Testis (tissue), 2 donors: ENCODE measurements at regions not wholly inside any gene's neighbourhood (a gene's known extent, or its start where the extent isn't known, plus 50 kb on each side); places are given as distances from the start of the nearest gene placed in this dataset.
A peak's percentile ranks its signal among the peaks of the same experiment; 100 is the strongest.

Experiments used
- DNase-seq: peaks from one replicate; pipeline ENCODE4 v3.0.0-alpha.2; 2019
- H3K27ac ChIP-seq, 2 donors: fragments of 200-600 bp; sonication (generic); one replicate each; pipeline ENCODE4 v1.5.1; 2019
- H3K27me3 ChIP-seq: fragments of 200-600 bp; sonication (generic); one replicate; pipeline ENCODE4 v1.5.1; 2019
- H3K36me3 ChIP-seq: fragments of 200-600 bp; sonication (generic); one replicate; pipeline ENCODE4 v1.5.1; 2017; ENCODE audit warnings: low read depth; ENCODE audit errors: missing control alignments
- H3K4me1 ChIP-seq: fragments of 200-600 bp; sonication (generic); one replicate; pipeline ENCODE4 v1.5.1; 2019
- H3K4me3 ChIP-seq, 2 donors: fragments of 200-600 bp; sonication (generic); one replicate each; pipeline ENCODE4 v1.5.1; 2017 to 2019
- H3K9me3 ChIP-seq: fragments of 200-600 bp; sonication (generic); one replicate; pipeline ENCODE4 v1.5.1; 2017
- CTCF ChIP-seq, 3 experiments: fragments of 450-650 bp in 2 of 3; fragments of 200-600 bp in 1 of 3; sonication (generic) in 1 of 3; IDR thresholded peaks; one replicate each; pipeline ENCODE4 v1.5.1; 2016 to 2019; ENCODE audit warnings: antibody characterized with exemption in 3 of 3, mild to moderate bottlenecking in 2 of 3, moderate library complexity in 1 of 3
- POLR2A ChIP-seq: fragments of 450-650 bp; IDR thresholded peaks from one replicate; pipeline ENCODE4 v1.6.1; 2017; ENCODE audit warnings: antibody characterized with exemption, mild to moderate bottlenecking, moderate library complexity
- WGBS, 2 donors: methylation state at CpG; one replicate each; pipeline ENCODE4 v1.1.5; 2018; 5-methylcytosine and 5-hydroxymethylcytosine counted together
- intact Hi-C: fragments of 100-400 bp; cut with DNase I; formaldehyde crosslinking; loops from one replicate; pipeline ENCODE4 v1.15.1; 2023; ENCODE audit warnings: low total_unique reads

- no peaks in the 10 kb centered on the region for H3K9me3 ChIP-seq
- H3K27me3 ChIP-seq, result no peaks in the 10 kb centered on the region
- H3K4me1 ChIP-seq, result no peaks in the 10 kb centered on the region
- intact Hi-C loops, result no loop called here
- H3K36me3 ChIP-seq, result no peaks in the 10 kb centered on the region
- no peak overlapping the region for H3K4me3 ChIP-seq
- no peak for TF ChIP-seq CTCF (IDR thresholded peaks at IDR 0.05)
- TF ChIP-seq POLR2A, result no peak
- no peak for DNase-seq
- no peak overlapping the region for H3K27ac ChIP-seq
- 87 to 90% methylated on average over 1 of the region's 1 CpG for WGBS, 2 donors
Observed at GRCh38 chr18:53629337-53629736, 595.1 kb downstream of the MBD2 start.

- intact Hi-C loops, result no loop called here
- no peak for TF ChIP-seq CTCF (IDR thresholded peaks at IDR 0.05)
- TF ChIP-seq POLR2A, result no peak
- WGBS, 2 donors, result 67 to 69% methylated on average over 17 to 25 of the region's 25 CpGs
Observed at GRCh38 chr18:53625997-53626599, 598.4 kb downstream of the MBD2 start.

GRCh38 chr18:53610957-53611356, 613.5 kb downstream of the MBD2 start:
- TF ChIP-seq CTCF (IDR thresholded peaks at IDR 0.05) (no peak), POLR2A (no peak)
- H3K9me3 ChIP-seq, result no peaks in the 10 kb centered on the region
- intact Hi-C loops, result no loop called here
- no peak for DNase-seq
- no peak overlapping the region for H3K27ac ChIP-seq
- no peaks in the 10 kb centered on the region for H3K36me3 ChIP-seq
- no peaks in the 10 kb centered on the region for H3K4me1 ChIP-seq
- no peaks in the 10 kb centered on the region for H3K27me3 ChIP-seq
- 88 to 96% methylated on average over 1 of the region's 1 CpG for WGBS, 2 donors
- no peak overlapping the region for H3K4me3 ChIP-seq

More at GRCh38 chr18:53625997-53626599, 598.4 kb downstream of the MBD2 start:
- H3K27ac ChIP-seq, result no peak overlapping the region
- no peaks in the 10 kb centered on the region for H3K27me3 ChIP-seq
- H3K36me3 ChIP-seq, result no peaks in the 10 kb centered on the region
- no peaks in the 10 kb centered on the region for H3K9me3 ChIP-seq
- H3K4me1 ChIP-seq, result no peaks in the 10 kb centered on the region
- peak; percentile 22 for DNase-seq
- H3K4me3 ChIP-seq, result peak overlapping the region; percentile 24 to 45

- DNase-seq, result no peak
- H3K4me1 ChIP-seq, result no peaks in the 10 kb centered on the region
- H3K4me3 ChIP-seq, result no peak overlapping the region
- H3K9me3 ChIP-seq, result no peaks in the 10 kb centered on the region
- no peaks in the 10 kb centered on the region for H3K27me3 ChIP-seq
- TF ChIP-seq CTCF (IDR thresholded peaks at IDR 0.05) (no peak), POLR2A (no peak)
- no peaks in the 10 kb centered on the region for H3K36me3 ChIP-seq
- intact Hi-C loops, result no loop called here
- H3K27ac ChIP-seq, result no peak overlapping the region
Observed at GRCh38 chr18:53606792-53607191, 617.7 kb downstream of the MBD2 start.

GRCh38 chr18:53605198-53605597, 619.3 kb downstream of the MBD2 start:
- Histone ChIP-seq H3K4me1 (no peaks in the 10 kb centered on the region), H3K36me3 (no peaks in the 10 kb centered on the region), H3K9me3 (no peaks in the 10 kb centered on the region), H3K4me3 (no peak overlapping the region), H3K27ac (no peak overlapping the region), H3K27me3 (no peaks in the 10 kb centered on the region)
- TF ChIP-seq CTCF (IDR thresholded peaks at IDR 0.05), result no peak
- TF ChIP-seq POLR2A, result no peak
- no peak for DNase-seq
- intact Hi-C loops, result no loop called here
- 88 to 93% methylated on average over 7 to 8 of the region's 8 CpGs for WGBS, 2 donors
